Spleen (tissue), 11 donors: ENCODE measurements at regions not wholly inside any gene's neighbourhood (a gene's known extent, or its start where the extent isn't known, plus 50 kb on each side); places are given as distances from the start of the nearest gene placed in this dataset.

Source experiments
- DNase-seq: peaks from one replicate; pipeline ENCODE4 v3.0.0-alpha.2; 2020
- H3K27ac ChIP-seq, 8 donors: fragments of 200-600 bp; sonication (generic) in 7 of 8; 1 replicate in 4 of 8; 2 replicates in 4 of 8; pipeline versions ENCODE4 v1.5.0 to v1.8.0; 2016 to 2021; ENCODE audit warnings: inconsistent platforms in 4 of 8, mild to moderate bottlenecking in 4 of 8, moderate library complexity in 1 of 8
- H3K27me3 ChIP-seq, 7 donors: fragments of 200-600 bp; sonication (generic) in 6 of 7; replicated peaks in 1 of 7; 1 replicate in 4 of 7; 2 replicates in 3 of 7; pipeline versions ENCODE4 v1.5.0 to v1.8.0; 2016 to 2021; ENCODE audit warnings: inconsistent platforms in 3 of 7, mild to moderate bottlenecking in 1 of 7
- H3K36me3 ChIP-seq, 6 donors: fragments of 200-600 bp; sonication (generic) in 5 of 6; 1 replicate in 4 of 6; 2 replicates in 2 of 6; pipeline versions ENCODE4 v1.5.0 to v1.8.0; 2016 to 2021; ENCODE audit warnings: inconsistent platforms in 2 of 6
- H3K4me1 ChIP-seq, 6 donors: fragments of 200-600 bp; sonication (generic) in 5 of 6; 1 replicate in 3 of 6; 2 replicates in 3 of 6; pipeline versions ENCODE4 v1.5.0 to v1.8.0; 2016 to 2021; ENCODE audit warnings: inconsistent platforms in 3 of 6
- H3K4me3 ChIP-seq, 8 donors: fragments of 200-600 bp; sonication (generic) in 7 of 8; 1 replicate in 4 of 8; 2 replicates in 4 of 8; pipeline versions ENCODE4 v1.5.0 to v1.8.0; 2016 to 2021; ENCODE audit warnings: inconsistent platforms in 4 of 8, mild to moderate bottlenecking in 4 of 8, moderate library complexity in 2 of 8
- H3K9me3 ChIP-seq, 8 donors: fragments of 200-600 bp; sonication (generic) in 7 of 8; 1 replicate in 4 of 8; 2 replicates in 4 of 8; pipeline versions ENCODE4 v1.5.0 to v1.8.0; 2016 to 2021; ENCODE audit warnings: inconsistent platforms in 4 of 8
- POLR2A ChIP-seq, 3 donors: fragments of 450-650 bp; IDR thresholded peaks; one replicate each; pipeline ENCODE4 v1.5.1; 2017; ENCODE audit warnings: antibody characterized with exemption in 3 of 3, mild to moderate bottlenecking in 1 of 3
- POLR2AphosphoS5 ChIP-seq, 3 donors: sonication (generic); formaldehyde crosslinking; IDR thresholded peaks; one replicate each; pipeline ENCODE4 v1.5.1; 2017; ENCODE audit warnings: antibody characterized with exemption in 3 of 3
- WGBS, 5 donors: extraction: QIAGEN DNeasy Blood & Tissue Kit in 3 of 5; methylation state at CpG; one replicate each; pipeline versions ENCODE4 v1.1.5 to v1.1.7; 2013 to 2018; 5-methylcytosine and 5-hydroxymethylcytosine counted together
- intact Hi-C: fragments of 100-400 bp; cut with DNase I; formaldehyde crosslinking; loops from one replicate; pipeline ENCODE4 v1.15.0; 2023; ENCODE audit warnings: low total_unique reads
- TF ChIP-seq, protein P1 (sequence below), 11 experiments: fragments of 200-600 bp in 7 of 11; fragments of 450-650 bp in 4 of 11; sonication (generic) in 4 of 11; IDR thresholded peaks in 8 of 11; conservative IDR thresholded peaks in 3 of 11; 1 replicate in 7 of 11; 2 replicates in 4 of 11; pipeline versions ENCODE4 v1.4.0 to v1.8.0; 2016 to 2021; ENCODE audit warnings: antibody characterized with exemption in 11 of 11, inconsistent platforms in 4 of 11, mild to moderate bottlenecking in 1 of 11
- donor health status: healthy with polysubstance abuse.
- donor health status: DM: no; HTN: no; CAD: no; lungs with moderate emphysema.
- donor health status: DM: no; HTN: no; CAD: no.
- donor health status: Bipolar disorder and iron deficiency.
- donor health status: healthy.
- donor health status: DM: no; HTN: no; CAD: no.
- donor health status: DM: yes; HTN: yes; CAD: no.

GRCh38 chr5:6885581-6885980 lies 172.3 kb downstream of the TENT4A start:
- H3K9me3 ChIP-seq = peaks cover 4 to 57% (median 37%) of the 10 kb centered on the region in 8 donors
- H3K36me3 ChIP-seq = no peaks in the 10 kb centered on the region
- H3K27me3 ChIP-seq = no peaks in the 10 kb centered on the region
- intact Hi-C loops = no loop called here
- WGBS, 5 donors = 78 to 86% (median 80%) methylated on average over 2 of the region's 2 CpGs
- no peak overlapping the region for H3K4me3 ChIP-seq
- DNase-seq = no peak
- H3K27ac ChIP-seq = no peak overlapping the region
- no peaks in the 10 kb centered on the region for H3K4me1 ChIP-seq
- no peak for TF ChIP-seq POLR2AphosphoS5 (IDR thresholded peaks at IDR 0.05)
- TF ChIP-seq, protein P1, sequence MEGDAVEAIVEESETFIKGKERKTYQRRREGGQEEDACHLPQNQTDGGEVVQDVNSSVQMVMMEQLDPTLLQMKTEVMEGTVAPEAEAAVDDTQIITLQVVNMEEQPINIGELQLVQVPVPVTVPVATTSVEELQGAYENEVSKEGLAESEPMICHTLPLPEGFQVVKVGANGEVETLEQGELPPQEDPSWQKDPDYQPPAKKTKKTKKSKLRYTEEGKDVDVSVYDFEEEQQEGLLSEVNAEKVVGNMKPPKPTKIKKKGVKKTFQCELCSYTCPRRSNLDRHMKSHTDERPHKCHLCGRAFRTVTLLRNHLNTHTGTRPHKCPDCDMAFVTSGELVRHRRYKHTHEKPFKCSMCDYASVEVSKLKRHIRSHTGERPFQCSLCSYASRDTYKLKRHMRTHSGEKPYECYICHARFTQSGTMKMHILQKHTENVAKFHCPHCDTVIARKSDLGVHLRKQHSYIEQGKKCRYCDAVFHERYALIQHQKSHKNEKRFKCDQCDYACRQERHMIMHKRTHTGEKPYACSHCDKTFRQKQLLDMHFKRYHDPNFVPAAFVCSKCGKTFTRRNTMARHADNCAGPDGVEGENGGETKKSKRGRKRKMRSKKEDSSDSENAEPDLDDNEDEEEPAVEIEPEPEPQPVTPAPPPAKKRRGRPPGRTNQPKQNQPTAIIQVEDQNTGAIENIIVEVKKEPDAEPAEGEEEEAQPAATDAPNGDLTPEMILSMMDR (IDR thresholded peaks at IDR 0.05 in 8 of 11, conservative IDR thresholded peaks at IDR 0.05 in 3 of 11) = no peak
- no peak for TF ChIP-seq POLR2A (IDR thresholded peaks at IDR 0.05)

DNA sequence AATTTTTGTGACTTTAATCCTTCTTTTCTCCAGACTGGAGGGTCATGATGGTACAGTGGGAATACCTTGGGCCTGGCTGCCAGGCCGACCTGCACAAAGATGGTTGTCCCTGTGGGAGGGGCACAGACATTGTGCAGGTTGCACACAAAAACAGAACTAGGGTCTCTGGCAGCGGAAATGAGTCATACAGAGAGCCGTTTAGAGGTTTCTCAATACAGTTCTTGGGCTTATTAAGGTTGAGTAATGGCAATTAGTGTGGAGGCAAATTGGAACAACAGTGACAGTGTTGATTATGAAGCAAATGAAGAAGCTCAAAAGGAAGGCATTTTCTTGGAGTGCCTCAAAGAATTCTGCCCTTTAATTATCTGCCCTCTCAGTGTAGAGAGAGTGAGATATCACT lies 173.6 kb downstream of the TENT4A start:
- Histone ChIP-seq H3K27ac (no peak overlapping the region), H3K4me1 (no peaks in the 10 kb centered on the region), H3K27me3 (no peaks in the 10 kb centered on the region), H3K9me3 (peaks cover 4 to 68% (median 39%) of the 10 kb centered on the region in 8 donors), H3K36me3 (no peaks in the 10 kb centered on the region), H3K4me3 (no peak overlapping the region)
- DNase-seq = no peak
- TF ChIP-seq, protein P1 (IDR thresholded peaks at IDR 0.05 in 8 of 11, conservative IDR thresholded peaks at IDR 0.05 in 3 of 11) = no peak
- no peak for TF ChIP-seq POLR2AphosphoS5 (IDR thresholded peaks at IDR 0.05)
- TF ChIP-seq POLR2A (IDR thresholded peaks at IDR 0.05) = no peak
- 42 to 62% (median 50%) methylated on average over 3 of the region's 3 CpGs for WGBS, 5 donors
- intact Hi-C loops = no loop called here

GRCh38 chr5:6889030-6889429 lies 175.8 kb downstream of the TENT4A start:
- DNase-seq = no peak
- TF ChIP-seq POLR2AphosphoS5 (IDR thresholded peaks at IDR 0.05) (no peak), POLR2A (IDR thresholded peaks at IDR 0.05) (no peak)
- TF ChIP-seq, protein P1 (IDR thresholded peaks at IDR 0.05 in 8 of 11, conservative IDR thresholded peaks at IDR 0.05 in 3 of 11) = no peak

DNA sequence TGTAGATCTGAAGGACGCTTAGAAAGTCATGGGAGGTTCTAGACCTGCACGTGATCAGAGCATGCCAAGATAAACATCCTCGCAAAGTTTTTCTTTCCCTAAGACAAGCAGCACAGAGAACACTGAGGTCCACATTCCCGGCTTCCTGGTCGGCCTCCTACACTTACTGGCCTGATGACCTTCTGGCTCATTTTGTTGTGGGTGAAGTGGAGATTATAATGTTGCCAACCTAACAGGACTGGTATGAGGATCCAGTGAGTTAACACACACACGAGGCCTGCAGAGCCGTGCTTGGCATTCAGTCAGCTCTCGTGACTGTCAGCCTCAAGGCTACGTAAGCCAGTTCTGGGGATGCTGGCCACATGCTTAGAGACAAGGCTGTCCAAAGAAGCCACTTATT lies 186.0 kb downstream of the TENT4A start:
- intact Hi-C loops = no loop called here
- no peak for DNase-seq
- Histone ChIP-seq H3K9me3 (peaks cover 0 to 10% (median 0%) of the 10 kb centered on the region in 8 donors), H3K4me3 (no peak overlapping the region), H3K36me3 (no peaks in the 10 kb centered on the region), H3K4me1 (no peaks in the 10 kb centered on the region), H3K27me3 (peaks cover 0 to 5% (median 0%) of the 10 kb centered on the region in 7 donors), H3K27ac (no peak overlapping the region)
- WGBS, 5 donors = 62 to 86% (median 71%) methylated on average over 9 of the region's 9 CpGs
- TF ChIP-seq POLR2AphosphoS5 (IDR thresholded peaks at IDR 0.05) = no peak
- TF ChIP-seq POLR2A (IDR thresholded peaks at IDR 0.05) = no peak
- TF ChIP-seq, protein P1 (IDR thresholded peaks at IDR 0.05 in 8 of 11, conservative IDR thresholded peaks at IDR 0.05 in 3 of 11) = no peak

More at GRCh38 chr5:6889030-6889429, 175.8 kb downstream of the TENT4A start:
- 79 to 95% (median 90%) methylated on average over 1 of the region's 1 CpG for WGBS, 5 donors
- Histone ChIP-seq H3K4me3 (no peak overlapping the region), H3K36me3 (no peaks in the 10 kb centered on the region), H3K27me3 (no peaks in the 10 kb centered on the region), H3K4me1 (no peaks in the 10 kb centered on the region), H3K27ac (no peak overlapping the region), H3K9me3 (peaks cover 4 to 70% (median 39%) of the 10 kb centered on the region in 8 donors)
- intact Hi-C loops = no loop called here
